OCI-LY1 (cell line): ENCODE measurements at regions not wholly inside any gene's neighbourhood (a gene's known extent, or its start where the extent isn't known, plus 50 kb on each side); places are given as distances from the start of the nearest gene placed in this dataset.

Source experiments
- H2AFZ ChIP-seq: fragments of 200-600 bp; sonication (generic), shearing (Covaris generic); 2 replicates; pipeline ENCODE4 v1.6.0; 2014; ENCODE audit warnings: antibody characterized with exemption, mild to moderate bottlenecking, low read length
- H3F3A ChIP-seq: fragments of 200-600 bp; sonication (generic), shearing (Covaris generic); 2 replicates; pipeline ENCODE4 v1.6.0; 2014; ENCODE audit warnings: mild to moderate bottlenecking, antibody characterized with exemption, low read length, moderate library complexity; ENCODE audit not compliant: insufficient read depth
- H3K27ac ChIP-seq: fragments of 200-600 bp; sonication (generic); 2 replicates; pipeline ENCODE4 v1.5.1; 2014; ENCODE audit warnings: low read length, mixed run types, mild to moderate bottlenecking, low read depth; ENCODE audit not compliant: poor library complexity, severe bottlenecking
- H3K27me3 ChIP-seq: fragments of 200-600 bp; sonication (generic); 2 replicates; pipeline ENCODE4 v1.6.0; 2014; ENCODE audit warnings: antibody characterized with exemption, mild to moderate bottlenecking, low read length, moderate library complexity; ENCODE audit not compliant: insufficient read depth
- H3K36me3 ChIP-seq: fragments of 200-600 bp; sonication (generic); 2 replicates; pipeline ENCODE4 v1.6.1; 2014; ENCODE audit warnings: mild to moderate bottlenecking, antibody characterized with exemption, low read length, moderate library complexity, mixed read lengths; ENCODE audit not compliant: insufficient read depth
- H3K4me1 ChIP-seq: fragments of 200-600 bp; sonication (generic); 2 replicates; pipeline ENCODE4 v1.5.1; 2014; ENCODE audit warnings: mild to moderate bottlenecking, low read length, moderate library complexity; ENCODE audit not compliant: insufficient read depth, severe bottlenecking
- H3K4me2 ChIP-seq: fragments of 200-600 bp; sonication (generic), shearing (Covaris generic); 2 replicates; pipeline ENCODE4 v1.6.1; 2014; ENCODE audit warnings: low read length
- H3K4me3 ChIP-seq: fragments of 200-600 bp; sonication (generic); 2 replicates; pipeline ENCODE4 v1.5.1; 2014; ENCODE audit warnings: low read length, low read depth, mild to moderate bottlenecking, mixed read lengths; ENCODE audit not compliant: poor library complexity, severe bottlenecking
- H3K79me2 ChIP-seq: fragments of 200-600 bp; shearing (Covaris generic); 2 replicates; pipeline ENCODE4 v1.6.1; 2016; ENCODE audit warnings: mixed run types, low read length, mixed read lengths; ENCODE audit not compliant: insufficient read depth
- H3K9ac ChIP-seq: fragments of 200-600 bp; sonication (generic), shearing (Covaris generic); 2 replicates; pipeline ENCODE4 v1.6.1; 2014; ENCODE audit warnings: mild to moderate bottlenecking, low read length, mixed read lengths
- H3K9me2 ChIP-seq: fragments of 200-600 bp; sonication (generic), shearing (Covaris generic); 2 replicates; pipeline ENCODE4 v1.6.1; 2014; ENCODE audit warnings: low read depth, mild to moderate bottlenecking, low read length, mixed read lengths
- H3K9me3 ChIP-seq: fragments of 200-600 bp; shearing (Covaris generic); 2 replicates; pipeline ENCODE4 v1.6.1; 2014; ENCODE audit warnings: low read length, mixed read lengths
- H4K20me1 ChIP-seq: fragments of 200-600 bp; sonication (generic), shearing (Covaris generic); 2 replicates; pipeline ENCODE4 v1.6.0; 2016; ENCODE audit warnings: mild to moderate bottlenecking, low read length; ENCODE audit not compliant: insufficient read depth
- EZH2 ChIP-seq: fragments of 200-600 bp; sonication (generic), shearing (Covaris generic); IDR thresholded peaks from 2 replicates; pipeline ENCODE4 v1.8.0; 2017; ENCODE audit warnings: borderline replicate concordance, mixed run types, mild to moderate bottlenecking, antibody characterized with exemption, low read length, moderate library complexity, mixed read lengths
- TF ChIP-seq, protein P1 (sequence below): fragments of 200-600 bp; sonication (generic), shearing (Covaris generic); IDR thresholded peaks from 2 replicates; pipeline ENCODE4 v1.5.1; 2017; ENCODE audit warnings: mild to moderate bottlenecking, antibody characterized with exemption, low read length, moderate library complexity, mixed read lengths

DNA sequence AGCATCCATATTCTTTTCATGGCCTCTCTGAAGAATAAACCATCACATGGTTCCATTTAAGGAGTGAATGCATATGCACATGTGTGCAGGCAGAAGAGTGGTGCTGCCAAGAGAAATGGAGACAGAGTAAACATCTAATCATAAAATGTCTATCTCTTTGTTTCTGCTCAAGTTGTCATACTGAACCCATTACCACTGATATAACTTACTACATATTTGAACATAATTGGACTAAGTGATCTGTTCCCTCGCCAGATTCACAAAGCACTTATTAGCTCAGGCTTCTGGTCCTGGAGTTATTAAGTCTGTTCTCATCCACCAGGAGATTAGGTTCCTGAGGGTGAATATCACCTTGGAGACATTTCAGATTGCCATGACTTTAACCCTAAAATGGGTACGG lies 72.3 kb upstream of the XYLT1 start:
- H3K4me3 ChIP-seq, result no peak overlapping the region
- H3K9me2 ChIP-seq, result no peaks in the 10 kb centered on the region
- H2AFZ ChIP-seq, result no peak overlapping the region
- no peaks in the 10 kb centered on the region for H3K4me1 ChIP-seq
- H3K27ac ChIP-seq, result no peak overlapping the region
- TF ChIP-seq, protein P1, sequence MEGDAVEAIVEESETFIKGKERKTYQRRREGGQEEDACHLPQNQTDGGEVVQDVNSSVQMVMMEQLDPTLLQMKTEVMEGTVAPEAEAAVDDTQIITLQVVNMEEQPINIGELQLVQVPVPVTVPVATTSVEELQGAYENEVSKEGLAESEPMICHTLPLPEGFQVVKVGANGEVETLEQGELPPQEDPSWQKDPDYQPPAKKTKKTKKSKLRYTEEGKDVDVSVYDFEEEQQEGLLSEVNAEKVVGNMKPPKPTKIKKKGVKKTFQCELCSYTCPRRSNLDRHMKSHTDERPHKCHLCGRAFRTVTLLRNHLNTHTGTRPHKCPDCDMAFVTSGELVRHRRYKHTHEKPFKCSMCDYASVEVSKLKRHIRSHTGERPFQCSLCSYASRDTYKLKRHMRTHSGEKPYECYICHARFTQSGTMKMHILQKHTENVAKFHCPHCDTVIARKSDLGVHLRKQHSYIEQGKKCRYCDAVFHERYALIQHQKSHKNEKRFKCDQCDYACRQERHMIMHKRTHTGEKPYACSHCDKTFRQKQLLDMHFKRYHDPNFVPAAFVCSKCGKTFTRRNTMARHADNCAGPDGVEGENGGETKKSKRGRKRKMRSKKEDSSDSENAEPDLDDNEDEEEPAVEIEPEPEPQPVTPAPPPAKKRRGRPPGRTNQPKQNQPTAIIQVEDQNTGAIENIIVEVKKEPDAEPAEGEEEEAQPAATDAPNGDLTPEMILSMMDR, result no peak
- no peak for TF ChIP-seq EZH2
- H3K4me2 ChIP-seq, result no peak overlapping the region
- H3K9me3 ChIP-seq, result no peaks in the 10 kb centered on the region
- H3K79me2 ChIP-seq, result no peaks in the 10 kb centered on the region
- no peaks in the 10 kb centered on the region for H4K20me1 ChIP-seq
- H3K27me3 ChIP-seq, result no peaks in the 10 kb centered on the region
- H3K36me3 ChIP-seq, result no peaks in the 10 kb centered on the region
- H3K9ac ChIP-seq, result no peak overlapping the region
- H3F3A ChIP-seq, result no peaks in the 10 kb centered on the region

DNA sequence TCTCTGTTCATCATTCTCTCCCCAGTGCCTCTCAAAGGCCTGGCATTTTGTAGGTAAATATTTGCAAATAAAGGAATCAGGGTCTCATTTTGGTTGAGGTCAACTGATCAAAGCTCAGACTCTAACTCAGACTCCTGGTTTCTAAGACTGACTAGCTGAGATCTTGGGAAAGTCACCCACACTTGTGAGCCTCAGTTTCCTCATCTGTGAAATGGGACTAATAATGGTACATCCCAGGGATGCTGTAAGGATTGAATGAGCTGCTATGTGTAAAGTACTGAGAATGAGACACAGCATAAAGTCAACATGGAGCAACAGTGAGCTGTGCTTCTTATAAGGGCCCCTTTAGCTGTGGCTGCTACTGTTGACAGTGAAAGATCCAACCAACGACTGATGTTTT lies 70.6 kb upstream of the XYLT1 start:
- H3K36me3 ChIP-seq, result no peaks in the 10 kb centered on the region
- no peaks in the 10 kb centered on the region for H3K27me3 ChIP-seq
- no peaks in the 10 kb centered on the region for H3F3A ChIP-seq
- no peaks in the 10 kb centered on the region for H3K9me3 ChIP-seq
- H3K4me3 ChIP-seq, result no peak overlapping the region
- H3K9ac ChIP-seq, result no peak overlapping the region
- H2AFZ ChIP-seq, result no peak overlapping the region
- TF ChIP-seq, protein P1, result no peak
- TF ChIP-seq EZH2, result no peak
- no peaks in the 10 kb centered on the region for H3K79me2 ChIP-seq
- H3K9me2 ChIP-seq, result no peaks in the 10 kb centered on the region
- no peak overlapping the region for H3K4me2 ChIP-seq
- H3K4me1 ChIP-seq, result no peaks in the 10 kb centered on the region
- H3K27ac ChIP-seq, result no peak overlapping the region
- no peaks in the 10 kb centered on the region for H4K20me1 ChIP-seq

DNA sequence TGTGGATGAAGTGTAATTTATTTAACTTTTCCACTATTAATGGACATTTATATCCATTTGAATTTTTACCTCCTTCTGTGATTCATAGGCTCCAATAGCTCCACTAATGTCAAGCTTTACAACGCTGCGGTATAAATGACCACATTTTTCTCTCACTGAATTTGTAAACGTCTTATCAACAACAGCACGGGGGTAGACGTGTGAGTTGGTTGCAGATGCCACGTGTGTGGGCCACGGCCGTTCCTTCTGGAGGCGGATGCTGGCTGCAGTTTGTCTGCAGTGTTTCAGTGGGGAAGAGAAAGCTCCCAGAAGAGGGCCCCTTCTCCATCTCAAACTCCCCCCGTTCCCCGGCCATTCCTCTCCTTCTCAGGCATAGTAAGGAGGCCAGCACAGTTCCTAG lies 68.2 kb upstream of the XYLT1 start:
- Histone ChIP-seq H3K27me3 (peaks cover 6% of the 10 kb centered on the region; the same call in 1 of the 2 replicates), H3K9me2 (no peaks in the 10 kb centered on the region), H3F3A (no peaks in the 10 kb centered on the region), H3K4me2 (no peak overlapping the region), H3K4me1 (no peaks in the 10 kb centered on the region), H3K27ac (no peak overlapping the region), H3K4me3 (no peak overlapping the region), H3K79me2 (no peaks in the 10 kb centered on the region), H3K9ac (no peak overlapping the region), H3K36me3 (no peaks in the 10 kb centered on the region), H3K9me3 (no peaks in the 10 kb centered on the region), H4K20me1 (no peaks in the 10 kb centered on the region), H2AFZ (no peak overlapping the region)
- no peak for TF ChIP-seq EZH2
- TF ChIP-seq, protein P1, result no peak
